NCI-H2107 treated with DMSO at 0.1 percent for 48 hours (cell line): ENCODE measurements at regions not wholly inside any gene's neighbourhood (a gene's known extent, or its start where the extent isn't known, plus 50 kb on each side); places are given as distances from the start of the nearest gene placed in this dataset.
A peak's percentile ranks its signal among the peaks of the same experiment; 100 is the strongest.

ENCODE experiments used
- DNase-seq: peaks from one replicate; lab custom pipeline; 2025; ENCODE audit not compliant: unreplicated experiment; lab: John Stamatoyannopoulos, UW

GRCh38 chr6:92181347-92181746 lies 1238.0 kb downstream of the EPHA7 start:
- no peak for DNase-seq

- DNase-seq: peak; percentile 46
These were observed 1239.3 kb downstream of the EPHA7 start for GRCh38 chr6:92180090-92180489.

- no peak for DNase-seq
These were observed 1242.7 kb downstream of the EPHA7 start for GRCh38 chr6:92176666-92177065.

GRCh38 chr6:92174398-92175073 lies 1244.8 kb downstream of the EPHA7 start:
- no peak for DNase-seq

GRCh38 chr6:92169506-92169905 lies 1249.9 kb downstream of the EPHA7 start:
- DNase-seq: no peak

- no peak for DNase-seq
These were observed 1252.7 kb downstream of the EPHA7 start for GRCh38 chr6:92166666-92167065.

GRCh38 chr6:92161953-92162352 lies 1257.4 kb downstream of the EPHA7 start:
- DNase-seq: no peak

- no peak for DNase-seq
These were observed 1259.1 kb downstream of the EPHA7 start for GRCh38 chr6:92160226-92160625.

- DNase-seq: no peak
These were observed 1260.3 kb downstream of the EPHA7 start for GRCh38 chr6:92159046-92159445.

- DNase-seq: no peak
These were observed 1268.8 kb downstream of the EPHA7 start for GRCh38 chr6:92150553-92150952.

GRCh38 chr6:92147246-92147645 lies 1272.1 kb downstream of the EPHA7 start:
- DNase-seq: no peak

- DNase-seq: no peak
These were observed 1279.8 kb downstream of the EPHA7 start for GRCh38 chr6:92139601-92140000.

GRCh38 chr6:92132957-92133356 lies 1286.4 kb downstream of the EPHA7 start:
- DNase-seq: no peak

- DNase-seq: no peak
These were observed 1286.9 kb downstream of the EPHA7 start for GRCh38 chr6:92132457-92132856.

GRCh38 chr6:92130944-92131343 lies 1288.4 kb downstream of the EPHA7 start:
- no peak for DNase-seq

- no peak for DNase-seq
These were observed 1292.4 kb downstream of the EPHA7 start for GRCh38 chr6:92126983-92127382.

GRCh38 chr6:92126088-92126487 lies 1293.3 kb downstream of the EPHA7 start:
- no peak for DNase-seq

- DNase-seq: no peak
These were observed 1293.7 kb downstream of the EPHA7 start for GRCh38 chr6:92125681-92126080.

GRCh38 chr6:92124200-92124651 lies 1295.1 kb downstream of the EPHA7 start:
- DNase-seq: no peak

GRCh38 chr6:92122746-92123145 lies 1296.6 kb downstream of the EPHA7 start:
- peak; percentile 91 for DNase-seq

- no peak for DNase-seq
These were observed 1298.1 kb downstream of the EPHA7 start for GRCh38 chr6:92121228-92121627.

GRCh38 chr6:92117800-92118199 lies 1301.6 kb downstream of the EPHA7 start:
- DNase-seq: no peak

- DNase-seq: no peak
These were observed 1304.6 kb downstream of the EPHA7 start for GRCh38 chr6:92114797-92115196.
